ENCODE measurements at regions not wholly inside any gene's neighbourhood (a gene's known extent, or its start where the extent isn't known, plus 50 kb on each side); places are given as distances from the start of the nearest gene placed in this dataset.

GRCh38 chr16:79656553-79657115 lies 56.1 kb upstream of the MAF start:
- H3K4me1 ChIP-seq (ENCODE audit: control insufficient read depth, insufficient read depth, low read length) = no peaks in the 10 kb centered on the region
- no peak overlapping the region for H3K27ac Mint-ChIP-seq
- no peaks in the 10 kb centered on the region for H3K9me3 ChIP-seq (ENCODE audit: control insufficient read depth, insufficient read depth, low read length)
- no peaks in the 10 kb centered on the region for H3K4me1 Mint-ChIP-seq
- ATAC-seq (no peak), DNase-seq (no peak)
- TF ChIP-seq CTCF (IDR thresholded peaks at IDR 0.05) = no peak
- no peaks in the 10 kb centered on the region for H3K27me3 ChIP-seq (ENCODE audit: control insufficient read depth, insufficient read depth, low read length)
- WGBS (ENCODE audit: insufficient coverage) = 100% methylated on average over 1 of the region's 6 CpGs
- peaks cover 0 to 3% of the 10 kb centered on the region in 2 donors for H3K27me3 Mint-ChIP-seq (ENCODE audit: low read depth in 2 of 2)
- intact Hi-C loops (cut with micrococcal nuclease) = no loop called here
- H3K36me3 ChIP-seq (ENCODE audit: control insufficient read depth, insufficient read depth, low read length) = no peaks in the 10 kb centered on the region
- H3K36me3 Mint-ChIP-seq = no peaks in the 10 kb centered on the region
- H3K4me3 ChIP-seq (ENCODE audit: low read length) = no peak overlapping the region
- H3K9me3 Mint-ChIP-seq = no peaks in the 10 kb centered on the region
- H3K27ac ChIP-seq (ENCODE audit: low read length) = no peak overlapping the region
- no peak overlapping the region for H3K4me3 Mint-ChIP-seq

- H3K4me3 Mint-ChIP-seq = no peak overlapping the region
- no peak overlapping the region for H3K27ac Mint-ChIP-seq
- Histone ChIP-seq H3K27ac (ENCODE audit: low read length) (no peak overlapping the region), H3K4me3 (ENCODE audit: low read length) (no peak overlapping the region), H3K27me3 (ENCODE audit: control insufficient read depth, insufficient read depth, low read length) (no peaks in the 10 kb centered on the region), H3K36me3 (ENCODE audit: control insufficient read depth, insufficient read depth, low read length) (no peaks in the 10 kb centered on the region), H3K9me3 (ENCODE audit: control insufficient read depth, insufficient read depth, low read length) (no peaks in the 10 kb centered on the region), H3K4me1 (ENCODE audit: control insufficient read depth, insufficient read depth, low read length) (no peaks in the 10 kb centered on the region)
- intact Hi-C loops (cut with micrococcal nuclease) = no loop called here
- ATAC-seq (no peak), DNase-seq (no peak)
- no peak for TF ChIP-seq CTCF (IDR thresholded peaks at IDR 0.05)
- 81% methylated on average over 5 of the region's 6 CpGs for WGBS (ENCODE audit: insufficient coverage)
- no peaks in the 10 kb centered on the region for H3K4me1 Mint-ChIP-seq
- no peaks in the 10 kb centered on the region for H3K9me3 Mint-ChIP-seq
- H3K27me3 Mint-ChIP-seq (ENCODE audit: low read depth in 2 of 2) = peaks cover 0 to 3% of the 10 kb centered on the region in 2 donors
- no peaks in the 10 kb centered on the region for H3K36me3 Mint-ChIP-seq
Measured at GRCh38 chr16:79653373-79653891, 52.9 kb upstream of the MAF start.

DNA sequence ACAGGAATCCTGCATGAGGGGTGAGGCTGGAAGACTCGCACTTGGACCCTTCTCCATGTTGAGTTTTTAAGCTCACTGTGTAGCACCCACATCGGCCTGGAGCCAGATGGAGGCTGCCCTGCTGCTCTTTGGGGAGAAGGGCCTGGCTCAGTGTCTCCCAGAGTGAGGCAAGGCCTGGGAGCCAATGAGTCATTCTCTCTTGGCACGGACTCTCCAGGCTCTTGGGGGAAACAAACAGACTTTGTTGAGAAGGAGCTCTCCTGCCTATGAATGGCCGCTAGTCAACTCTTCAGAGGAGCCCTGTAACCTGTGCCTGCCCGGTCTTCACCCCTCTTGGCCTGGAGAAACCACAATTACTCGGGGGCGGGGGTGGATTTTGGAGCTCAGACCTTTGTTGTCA lies 50.8 kb upstream of the MAF start:
- Mint-ChIP-seq H3K27me3 (ENCODE audit: low read depth in 2 of 2) (peaks cover 0 to 3% of the 10 kb centered on the region in 2 donors), H3K27ac (no peak overlapping the region)
- WGBS (ENCODE audit: insufficient coverage) = 90% methylated on average over 7 of the region's 7 CpGs

More for the DNA sequence above, 50.8 kb upstream of the MAF start:
- Histone ChIP-seq H3K36me3 (ENCODE audit: control insufficient read depth, insufficient read depth, low read length) (no peaks in the 10 kb centered on the region), H3K4me3 (ENCODE audit: low read length) (no peak overlapping the region), H3K27me3 (ENCODE audit: control insufficient read depth, insufficient read depth, low read length) (no peaks in the 10 kb centered on the region), H3K27ac (ENCODE audit: low read length) (no peak overlapping the region), H3K9me3 (ENCODE audit: control insufficient read depth, insufficient read depth, low read length) (no peaks in the 10 kb centered on the region), H3K4me1 (ENCODE audit: control insufficient read depth, insufficient read depth, low read length) (no peaks in the 10 kb centered on the region)
- H3K4me3 Mint-ChIP-seq = no peak overlapping the region
- H3K9me3 Mint-ChIP-seq = no peaks in the 10 kb centered on the region
- DNase-seq (no peak), ATAC-seq (no peak)
- TF ChIP-seq CTCF (IDR thresholded peaks at IDR 0.05) = no peak
- H3K4me1 Mint-ChIP-seq = no peaks in the 10 kb centered on the region
- intact Hi-C loops (cut with micrococcal nuclease) = no loop called here
- no peaks in the 10 kb centered on the region for H3K36me3 Mint-ChIP-seq
